Left ventricle myocardium superior (tissue), 1 donor: ENCODE measurements at regions not wholly inside any gene's neighbourhood (a gene's known extent, or its start where the extent isn't known, plus 50 kb on each side); places are given as distances from the start of the nearest gene placed in this dataset.

Experiments used
- ATAC-seq: fragments of 200-7000 bp; cut with Tn5 transposase; one replicate; pipeline ENCODE4 v1.9.1; 2020; ENCODE audit warnings: mild to moderate bottlenecking, moderate library complexity
- DNase-seq: peaks from one replicate; pipeline ENCODE4 v3.0.0-alpha.2; 2020
- intact Hi-C: fragments of 100-400 bp; cut with micrococcal nuclease; formaldehyde crosslinking; loops from one replicate; pipeline ENCODE4 v1.11.0; 2022
- donor health status: DM: no; HTN: yes; CAD: no; lungs with severe emphysema.

GRCh38 chr15:92565351-92566125, 90.0 kb downstream of the FAM174B start:
- intact Hi-C loops, result no loop called here
- DNase-seq, result no peak

GRCh38 chr15:92561754-92562153, 93.8 kb downstream of the FAM174B start:
- DNase-seq (no peak), ATAC-seq (no peak)
- intact Hi-C loops, result no loop called here

More at GRCh38 chr15:92565351-92566125, 90.0 kb downstream of the FAM174B start:
- no peak for ATAC-seq

- intact Hi-C loops, result no loop called here
Measured at GRCh38 chr15:92553317-92553716, 102.3 kb downstream of the FAM174B start.

GRCh38 chr15:92545996-92546395, 109.6 kb downstream of the FAM174B start:
- intact Hi-C loops, result no loop called here

More at GRCh38 chr15:92553317-92553716, 102.3 kb downstream of the FAM174B start:
- ATAC-seq (no peak), DNase-seq (no peak)

GRCh38 chr15:92541291-92542200, 114.0 kb downstream of the FAM174B start:
- intact Hi-C loops, result no loop called here
- peak; percentile 92 for ATAC-seq
- peak; percentile 35 for DNase-seq

More at GRCh38 chr15:92545996-92546395, 109.6 kb downstream of the FAM174B start:
- ATAC-seq (no peak), DNase-seq (no peak)

- no peak for ATAC-seq
- intact Hi-C loops, result no loop called here
- DNase-seq, result no peak
Measured at GRCh38 chr15:92538115-92538514, 117.5 kb downstream of the FAM174B start.

GRCh38 chr15:92533298-92533697, 122.3 kb downstream of the FAM174B start:
- DNase-seq, result no peak
- intact Hi-C loops, result no loop called here
- no peak for ATAC-seq

- intact Hi-C loops, result no loop called here
- DNase-seq (no peak), ATAC-seq (peak; percentile 40)
Measured at GRCh38 chr15:92531406-92531805, 124.2 kb downstream of the FAM174B start.

- ATAC-seq, result no peak
- no peak for DNase-seq
- intact Hi-C loops, result no loop called here
Measured at GRCh38 chr15:92528736-92529135, 126.8 kb downstream of the FAM174B start.

- intact Hi-C loops, result no loop called here
- peak; percentile 55 for DNase-seq
- peak; percentile 95 for ATAC-seq
Measured at GRCh38 chr15:92527197-92527596, 128.4 kb downstream of the FAM174B start.

- ATAC-seq, result no peak
- intact Hi-C loops, result no loop called here
Measured at GRCh38 chr15:92525758-92526245, 129.8 kb downstream of the FAM174B start.

GRCh38 chr15:92524874-92525565, 130.6 kb downstream of the FAM174B start:
- ATAC-seq (no peak), DNase-seq (no peak)
- intact Hi-C loops, result no loop called here

More at GRCh38 chr15:92525758-92526245, 129.8 kb downstream of the FAM174B start:
- no peak for DNase-seq

GRCh38 chr15:92524161-92524560, 130.5 kb downstream of the ST8SIA2 start:
- intact Hi-C loops, result no loop called here
- DNase-seq (no peak), ATAC-seq (no peak)

- no peak for DNase-seq
- intact Hi-C loops, result no loop called here
- no peak for ATAC-seq
Measured at GRCh38 chr15:92523176-92523575, 129.5 kb downstream of the ST8SIA2 start.

GRCh38 chr15:92521624-92522008, 127.9 kb downstream of the ST8SIA2 start:
- ATAC-seq (peak; percentile 96), DNase-seq (peak; percentile 65)
- intact Hi-C loops, result loop anchor here (1.0 to 2.0 kb wide), 2 partner anchors 162 to 195 kb away; no protein-coding TSS in a partner anchor

- intact Hi-C loops, result loop anchor here (1.0 to 2.0 kb wide), 2 partner anchors 162 to 196 kb away; no protein-coding TSS in a partner anchor
- DNase-seq (no peak), ATAC-seq (no peak)
Measured at GRCh38 chr15:92520914-92521623, 127.4 kb downstream of the ST8SIA2 start.

GRCh38 chr15:92519709-92520108, 126.0 kb downstream of the ST8SIA2 start:
- ATAC-seq (no peak), DNase-seq (no peak)
- intact Hi-C loops, result loop anchor here (2.0 kb wide), 1 partner anchor 197 kb away; no protein-coding TSS in a partner anchor
